PFSK-1 (cell line): ENCODE measurements at regions not wholly inside any gene's neighbourhood (a gene's known extent, or its start where the extent isn't known, plus 50 kb on each side); places are given as distances from the start of the nearest gene placed in this dataset.

Experiments
- POLR2AphosphoS5 ChIP-seq: IDR thresholded peaks from 2 replicates; pipeline ENCODE4 v1.6.1; 2012; ENCODE audit warnings: low read depth, mild to moderate bottlenecking, control low read depth, low read length, moderate library complexity
- SIN3A ChIP-seq: IDR thresholded peaks from 2 replicates; pipeline ENCODE4 v1.6.1; 2012; ENCODE audit warnings: mild to moderate bottlenecking, low read length, moderate library complexity, borderline replicate concordance; ENCODE audit not compliant: insufficient read depth
- TAF1 ChIP-seq: IDR thresholded peaks from 2 replicates; pipeline ENCODE4 v1.6.1; 2012; ENCODE audit warnings: low read length, control low read depth, borderline replicate concordance; ENCODE audit not compliant: insufficient read depth
- TF ChIP-seq, protein P1 (sequence below), 2 experiments: IDR thresholded peaks; 2 replicates each; pipeline versions ENCODE4 v1.6.1 to v1.8.0; 2011 to 2012; ENCODE audit warnings: low read depth in 2 of 2, low read length in 2 of 2, control low read depth in 1 of 2, inconsistent platforms in 1 of 2, mild to moderate bottlenecking in 1 of 2, moderate library complexity in 1 of 2; ENCODE audit not compliant: insufficient read depth in 1 of 2

DNA sequence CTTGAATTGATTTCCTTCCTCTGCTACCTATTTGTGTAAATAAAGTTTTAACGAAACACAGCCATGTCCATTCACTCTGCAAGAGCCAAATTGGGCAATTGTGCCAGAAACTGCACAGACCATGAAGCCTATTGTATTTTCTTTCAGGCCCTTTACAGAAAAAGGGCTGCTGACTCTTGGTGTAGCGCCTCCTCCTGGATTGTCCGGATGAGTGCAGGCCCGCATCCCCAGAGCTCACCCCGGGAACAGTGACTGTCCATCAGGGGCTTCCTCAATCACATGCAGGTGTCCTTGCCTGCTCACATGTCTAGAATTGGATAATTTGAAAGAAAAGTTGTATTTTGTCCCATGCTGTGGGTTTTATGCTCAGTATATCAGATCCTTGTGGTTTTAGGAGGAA, 1282.2 kb downstream of the AACS start:
- no peak for TF ChIP-seq TAF1
- no peak for TF ChIP-seq POLR2AphosphoS5
- TF ChIP-seq, protein P1, sequence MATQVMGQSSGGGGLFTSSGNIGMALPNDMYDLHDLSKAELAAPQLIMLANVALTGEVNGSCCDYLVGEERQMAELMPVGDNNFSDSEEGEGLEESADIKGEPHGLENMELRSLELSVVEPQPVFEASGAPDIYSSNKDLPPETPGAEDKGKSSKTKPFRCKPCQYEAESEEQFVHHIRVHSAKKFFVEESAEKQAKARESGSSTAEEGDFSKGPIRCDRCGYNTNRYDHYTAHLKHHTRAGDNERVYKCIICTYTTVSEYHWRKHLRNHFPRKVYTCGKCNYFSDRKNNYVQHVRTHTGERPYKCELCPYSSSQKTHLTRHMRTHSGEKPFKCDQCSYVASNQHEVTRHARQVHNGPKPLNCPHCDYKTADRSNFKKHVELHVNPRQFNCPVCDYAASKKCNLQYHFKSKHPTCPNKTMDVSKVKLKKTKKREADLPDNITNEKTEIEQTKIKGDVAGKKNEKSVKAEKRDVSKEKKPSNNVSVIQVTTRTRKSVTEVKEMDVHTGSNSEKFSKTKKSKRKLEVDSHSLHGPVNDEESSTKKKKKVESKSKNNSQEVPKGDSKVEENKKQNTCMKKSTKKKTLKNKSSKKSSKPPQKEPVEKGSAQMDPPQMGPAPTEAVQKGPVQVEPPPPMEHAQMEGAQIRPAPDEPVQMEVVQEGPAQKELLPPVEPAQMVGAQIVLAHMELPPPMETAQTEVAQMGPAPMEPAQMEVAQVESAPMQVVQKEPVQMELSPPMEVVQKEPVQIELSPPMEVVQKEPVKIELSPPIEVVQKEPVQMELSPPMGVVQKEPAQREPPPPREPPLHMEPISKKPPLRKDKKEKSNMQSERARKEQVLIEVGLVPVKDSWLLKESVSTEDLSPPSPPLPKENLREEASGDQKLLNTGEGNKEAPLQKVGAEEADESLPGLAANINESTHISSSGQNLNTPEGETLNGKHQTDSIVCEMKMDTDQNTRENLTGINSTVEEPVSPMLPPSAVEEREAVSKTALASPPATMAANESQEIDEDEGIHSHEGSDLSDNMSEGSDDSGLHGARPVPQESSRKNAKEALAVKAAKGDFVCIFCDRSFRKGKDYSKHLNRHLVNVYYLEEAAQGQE (IDR thresholded peaks at IDR 0.05; ENCODE audit: insufficient read depth in 1 of 2, low read depth in 2 of 2, low read length in 2 of 2), result no peak
- TF ChIP-seq SIN3A, result no peak
